ENCODE measurements at regions not wholly inside any gene's neighbourhood (a gene's known extent, or its start where the extent isn't known, plus 50 kb on each side); places are given as distances from the start of the nearest gene placed in this dataset.

DNA sequence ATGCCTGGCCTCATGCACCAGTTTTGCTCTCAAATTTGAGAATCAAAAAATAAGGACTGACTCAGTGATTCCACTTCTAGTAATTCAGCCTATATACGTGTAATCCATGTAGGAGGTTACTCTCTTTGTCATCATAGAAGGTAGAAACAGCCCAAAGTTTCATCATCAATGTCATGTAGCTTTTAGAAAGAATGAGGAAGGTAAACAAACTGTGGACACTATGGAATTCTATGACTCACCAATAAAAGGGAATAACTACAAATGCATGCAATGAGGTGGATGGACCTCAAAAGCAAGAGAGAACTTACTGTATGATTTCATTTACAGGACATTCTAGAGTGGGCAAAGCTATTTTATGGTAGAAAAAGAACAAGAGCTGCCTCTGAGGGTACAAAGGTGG is 93.2 kb upstream of the LRIG1 start:
- TF ChIP-seq, protein P1, sequence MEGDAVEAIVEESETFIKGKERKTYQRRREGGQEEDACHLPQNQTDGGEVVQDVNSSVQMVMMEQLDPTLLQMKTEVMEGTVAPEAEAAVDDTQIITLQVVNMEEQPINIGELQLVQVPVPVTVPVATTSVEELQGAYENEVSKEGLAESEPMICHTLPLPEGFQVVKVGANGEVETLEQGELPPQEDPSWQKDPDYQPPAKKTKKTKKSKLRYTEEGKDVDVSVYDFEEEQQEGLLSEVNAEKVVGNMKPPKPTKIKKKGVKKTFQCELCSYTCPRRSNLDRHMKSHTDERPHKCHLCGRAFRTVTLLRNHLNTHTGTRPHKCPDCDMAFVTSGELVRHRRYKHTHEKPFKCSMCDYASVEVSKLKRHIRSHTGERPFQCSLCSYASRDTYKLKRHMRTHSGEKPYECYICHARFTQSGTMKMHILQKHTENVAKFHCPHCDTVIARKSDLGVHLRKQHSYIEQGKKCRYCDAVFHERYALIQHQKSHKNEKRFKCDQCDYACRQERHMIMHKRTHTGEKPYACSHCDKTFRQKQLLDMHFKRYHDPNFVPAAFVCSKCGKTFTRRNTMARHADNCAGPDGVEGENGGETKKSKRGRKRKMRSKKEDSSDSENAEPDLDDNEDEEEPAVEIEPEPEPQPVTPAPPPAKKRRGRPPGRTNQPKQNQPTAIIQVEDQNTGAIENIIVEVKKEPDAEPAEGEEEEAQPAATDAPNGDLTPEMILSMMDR (conservative IDR thresholded peaks at IDR 0.05; ENCODE audit: low read depth, low read length), result no peak
- no peak for TF ChIP-seq EZH2 (IDR thresholded peaks at IDR 0.05; ENCODE audit: borderline replicate concordance, low read depth, low read length, poor library complexity, severe bottlenecking)
